ENCODE measurements at regions not wholly inside any gene's neighbourhood (a gene's known extent, or its start where the extent isn't known, plus 50 kb on each side); places are given as distances from the start of the nearest gene placed in this dataset.

DNA sequence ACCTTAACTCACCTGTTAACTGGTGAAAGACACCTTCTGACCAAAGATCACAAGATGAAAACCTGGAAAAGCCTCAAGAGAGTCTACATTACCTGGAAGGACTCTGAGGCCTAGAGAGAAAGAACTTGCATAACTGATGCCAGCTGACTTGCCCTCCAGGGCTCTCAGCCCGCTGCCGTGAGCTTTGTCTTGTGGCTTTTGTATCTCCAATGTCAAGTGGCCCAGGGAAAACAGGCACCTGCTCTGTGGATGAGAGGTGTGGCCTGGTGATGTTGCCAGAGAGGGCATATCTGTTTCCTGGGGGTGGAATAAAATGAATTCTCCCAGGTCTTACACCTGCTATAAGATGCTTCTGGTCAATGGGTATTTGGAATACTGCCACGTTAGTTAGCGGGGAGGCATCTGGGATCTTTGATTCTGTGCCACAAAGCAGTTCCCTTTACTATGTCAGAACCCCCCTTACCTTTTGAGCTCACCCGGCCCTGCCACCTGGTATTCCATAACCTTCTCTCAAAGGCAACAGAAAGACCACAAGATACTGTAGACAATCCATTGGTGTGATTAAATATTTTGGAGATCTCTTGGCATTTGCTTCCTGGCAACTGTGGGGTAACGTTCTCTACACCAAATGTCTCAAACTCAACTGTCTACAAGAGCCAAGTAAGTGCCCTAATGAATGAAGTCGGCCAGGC is 54.9 kb upstream of the N4BP3 start:
- TF ChIP-seq POLR2A (IDR thresholded peaks at IDR 0.05) = no peak
- TF ChIP-seq, protein P1, sequence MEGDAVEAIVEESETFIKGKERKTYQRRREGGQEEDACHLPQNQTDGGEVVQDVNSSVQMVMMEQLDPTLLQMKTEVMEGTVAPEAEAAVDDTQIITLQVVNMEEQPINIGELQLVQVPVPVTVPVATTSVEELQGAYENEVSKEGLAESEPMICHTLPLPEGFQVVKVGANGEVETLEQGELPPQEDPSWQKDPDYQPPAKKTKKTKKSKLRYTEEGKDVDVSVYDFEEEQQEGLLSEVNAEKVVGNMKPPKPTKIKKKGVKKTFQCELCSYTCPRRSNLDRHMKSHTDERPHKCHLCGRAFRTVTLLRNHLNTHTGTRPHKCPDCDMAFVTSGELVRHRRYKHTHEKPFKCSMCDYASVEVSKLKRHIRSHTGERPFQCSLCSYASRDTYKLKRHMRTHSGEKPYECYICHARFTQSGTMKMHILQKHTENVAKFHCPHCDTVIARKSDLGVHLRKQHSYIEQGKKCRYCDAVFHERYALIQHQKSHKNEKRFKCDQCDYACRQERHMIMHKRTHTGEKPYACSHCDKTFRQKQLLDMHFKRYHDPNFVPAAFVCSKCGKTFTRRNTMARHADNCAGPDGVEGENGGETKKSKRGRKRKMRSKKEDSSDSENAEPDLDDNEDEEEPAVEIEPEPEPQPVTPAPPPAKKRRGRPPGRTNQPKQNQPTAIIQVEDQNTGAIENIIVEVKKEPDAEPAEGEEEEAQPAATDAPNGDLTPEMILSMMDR (IDR thresholded peaks at IDR 0.05) = no peak

All from Peyer's patch (tissue), 4 donors.